Stimulated activated naive CD8-positive, alpha-beta T cell treated with anti-CD3 and anti-CD28 coated beads, Interleukin-15, Interleukin-2, amounts not matched to agents 100 ng/mL and 50 ng/mL, for 24 hours (primary cell): ENCODE measurements at regions not wholly inside any gene's neighbourhood (a gene's known extent, or its start where the extent isn't known, plus 50 kb on each side); places are given as distances from the start of the nearest gene placed in this dataset.

Experiments
- H3K27ac Mint-ChIP-seq: one replicate; pipeline ENCODE4 v1.8.0; 2021; ENCODE audit warnings: mild to moderate bottlenecking, mixed read lengths
- H3K27me3 Mint-ChIP-seq: one replicate; pipeline ENCODE4 v1.8.0; 2021; ENCODE audit warnings: mixed read lengths
- H3K36me3 Mint-ChIP-seq: one replicate; pipeline ENCODE4 v1.8.0; 2021; ENCODE audit warnings: low read depth, mixed read lengths
- H3K4me1 Mint-ChIP-seq: one replicate; pipeline ENCODE4 v1.8.0; 2021; ENCODE audit warnings: low read depth, mixed read lengths
- H3K4me3 Mint-ChIP-seq: one replicate; pipeline ENCODE4 v1.8.0; 2021; ENCODE audit warnings: mild to moderate bottlenecking, mixed read lengths
- H3K9me3 Mint-ChIP-seq: one replicate; pipeline ENCODE4 v1.8.0; 2021; ENCODE audit warnings: mixed read lengths

- Mint-ChIP-seq H3K27ac (no peak overlapping the region), H3K9me3 (no peaks in the 10 kb centered on the region), H3K27me3 (peaks cover 24% of the 10 kb centered on the region), H3K36me3 (no peaks in the 10 kb centered on the region), H3K4me1 (no peaks in the 10 kb centered on the region), H3K4me3 (no peak overlapping the region)
Observed at GRCh38 chr3:150068440-150069153, 97.9 kb upstream of the PFN2 start.

- no peaks in the 10 kb centered on the region for H3K4me1 Mint-ChIP-seq
- no peak overlapping the region for H3K27ac Mint-ChIP-seq
- H3K9me3 Mint-ChIP-seq = no peaks in the 10 kb centered on the region
- no peak overlapping the region for H3K4me3 Mint-ChIP-seq
- H3K27me3 Mint-ChIP-seq = peaks cover 24% of the 10 kb centered on the region
- no peaks in the 10 kb centered on the region for H3K36me3 Mint-ChIP-seq
Observed at GRCh38 chr3:150067561-150067960, 96.9 kb upstream of the PFN2 start.

GRCh38 chr3:150064971-150065370 lies 94.3 kb upstream of the PFN2 start:
- H3K9me3 Mint-ChIP-seq = no peaks in the 10 kb centered on the region
- H3K36me3 Mint-ChIP-seq = no peaks in the 10 kb centered on the region
- H3K27me3 Mint-ChIP-seq = peaks cover 17% of the 10 kb centered on the region
- H3K4me1 Mint-ChIP-seq = no peaks in the 10 kb centered on the region
- no peak overlapping the region for H3K27ac Mint-ChIP-seq
- no peak overlapping the region for H3K4me3 Mint-ChIP-seq

- peaks cover 11% of the 10 kb centered on the region for H3K27me3 Mint-ChIP-seq
- no peaks in the 10 kb centered on the region for H3K4me1 Mint-ChIP-seq
- H3K36me3 Mint-ChIP-seq = no peaks in the 10 kb centered on the region
- no peaks in the 10 kb centered on the region for H3K9me3 Mint-ChIP-seq
- H3K4me3 Mint-ChIP-seq = no peak overlapping the region
- H3K27ac Mint-ChIP-seq = no peak overlapping the region
Observed at GRCh38 chr3:150063237-150063636, 92.5 kb upstream of the PFN2 start.

GRCh38 chr3:150062492-150062891 lies 91.8 kb upstream of the PFN2 start:
- no peaks in the 10 kb centered on the region for H3K36me3 Mint-ChIP-seq
- H3K9me3 Mint-ChIP-seq = no peaks in the 10 kb centered on the region

GRCh38 chr3:150061288-150062024 lies 90.8 kb upstream of the PFN2 start:
- Mint-ChIP-seq H3K4me1 (no peaks in the 10 kb centered on the region), H3K9me3 (no peaks in the 10 kb centered on the region), H3K27me3 (peaks cover 9% of the 10 kb centered on the region), H3K27ac (no peak overlapping the region), H3K4me3 (no peak overlapping the region), H3K36me3 (no peaks in the 10 kb centered on the region)

More at GRCh38 chr3:150062492-150062891, 91.8 kb upstream of the PFN2 start:
- peaks cover 14% of the 10 kb centered on the region for H3K27me3 Mint-ChIP-seq
- H3K4me1 Mint-ChIP-seq = no peaks in the 10 kb centered on the region
- H3K27ac Mint-ChIP-seq = no peak overlapping the region
- H3K4me3 Mint-ChIP-seq = no peak overlapping the region

GRCh38 chr3:150059729-150060128 lies 89.0 kb upstream of the PFN2 start:
- Mint-ChIP-seq H3K27me3 (peaks cover 25% of the 10 kb centered on the region), H3K4me1 (no peaks in the 10 kb centered on the region), H3K9me3 (no peaks in the 10 kb centered on the region), H3K27ac (no peak overlapping the region), H3K4me3 (no peak overlapping the region), H3K36me3 (no peaks in the 10 kb centered on the region)

GRCh38 chr3:150059241-150059640 lies 88.5 kb upstream of the PFN2 start:
- Mint-ChIP-seq H3K36me3 (no peaks in the 10 kb centered on the region), H3K27ac (no peak overlapping the region), H3K27me3 (peaks cover 28% of the 10 kb centered on the region), H3K9me3 (no peaks in the 10 kb centered on the region), H3K4me3 (no peak overlapping the region), H3K4me1 (no peaks in the 10 kb centered on the region)

- Mint-ChIP-seq H3K27me3 (peaks cover 28% of the 10 kb centered on the region), H3K4me1 (no peaks in the 10 kb centered on the region), H3K9me3 (no peaks in the 10 kb centered on the region), H3K36me3 (no peaks in the 10 kb centered on the region), H3K27ac (no peak overlapping the region), H3K4me3 (no peak overlapping the region)
Observed at GRCh38 chr3:150057227-150057626, 86.5 kb upstream of the PFN2 start.

GRCh38 chr3:150055332-150055731 lies 84.6 kb upstream of the PFN2 start:
- Mint-ChIP-seq H3K27ac (no peak overlapping the region), H3K4me3 (no peak overlapping the region), H3K36me3 (no peaks in the 10 kb centered on the region), H3K9me3 (no peaks in the 10 kb centered on the region), H3K27me3 (peaks cover 35% of the 10 kb centered on the region), H3K4me1 (no peaks in the 10 kb centered on the region)

GRCh38 chr3:150054635-150055034 lies 83.9 kb upstream of the PFN2 start:
- Mint-ChIP-seq H3K9me3 (no peaks in the 10 kb centered on the region), H3K4me3 (no peak overlapping the region), H3K36me3 (no peaks in the 10 kb centered on the region), H3K4me1 (no peaks in the 10 kb centered on the region), H3K27ac (no peak overlapping the region), H3K27me3 (peaks cover 35% of the 10 kb centered on the region)

- Mint-ChIP-seq H3K27me3 (peaks cover 36% of the 10 kb centered on the region), H3K4me3 (no peak overlapping the region), H3K9me3 (no peaks in the 10 kb centered on the region), H3K36me3 (no peaks in the 10 kb centered on the region), H3K27ac (no peak overlapping the region), H3K4me1 (no peaks in the 10 kb centered on the region)
Observed at GRCh38 chr3:150050510-150050909, 79.8 kb upstream of the PFN2 start.

- Mint-ChIP-seq H3K36me3 (no peaks in the 10 kb centered on the region), H3K27me3 (peaks cover 26% of the 10 kb centered on the region)
Observed at GRCh38 chr3:150049317-150049716, 78.6 kb upstream of the PFN2 start.

GRCh38 chr3:150041877-150042276 lies 71.2 kb upstream of the PFN2 start:
- H3K36me3 Mint-ChIP-seq = no peaks in the 10 kb centered on the region
- no peak overlapping the region for H3K4me3 Mint-ChIP-seq
- H3K9me3 Mint-ChIP-seq = peaks cover 16% of the 10 kb centered on the region
- no peak overlapping the region for H3K27ac Mint-ChIP-seq
- H3K27me3 Mint-ChIP-seq = peaks cover 23% of the 10 kb centered on the region
- no peaks in the 10 kb centered on the region for H3K4me1 Mint-ChIP-seq

More at GRCh38 chr3:150049317-150049716, 78.6 kb upstream of the PFN2 start:
- no peak overlapping the region for H3K27ac Mint-ChIP-seq
- H3K9me3 Mint-ChIP-seq = no peaks in the 10 kb centered on the region
- H3K4me1 Mint-ChIP-seq = no peaks in the 10 kb centered on the region
- no peak overlapping the region for H3K4me3 Mint-ChIP-seq

- H3K36me3 Mint-ChIP-seq = no peaks in the 10 kb centered on the region
- H3K4me1 Mint-ChIP-seq = no peaks in the 10 kb centered on the region
- no peak overlapping the region for H3K27ac Mint-ChIP-seq
- peaks cover 16% of the 10 kb centered on the region for H3K27me3 Mint-ChIP-seq
- H3K4me3 Mint-ChIP-seq = no peak overlapping the region
- H3K9me3 Mint-ChIP-seq = peaks cover 16% of the 10 kb centered on the region
Observed at GRCh38 chr3:150040097-150040496, 69.4 kb upstream of the PFN2 start.
